IMR-90 (cell line): ENCODE measurements at regions not wholly inside any gene's neighbourhood (a gene's known extent, or its start where the extent isn't known, plus 50 kb on each side); places are given as distances from the start of the nearest gene placed in this dataset.

Source experiments
- ATAC-seq: fragments of 200-7000 bp; cut with Tn5 transposase; 2 replicates; pipeline ENCODE4 v1.9.1; 2020; ENCODE audit warnings: low read depth, mild to moderate bottlenecking, moderate library complexity
- BruUV-seq: library from RNA; stranded (reverse); fragments of 400-500 nt; replicated peaks from 2 replicates; lab custom pipeline; 2021; lab: Mats Ljungman, UMichigan
- CTCF ChIA-PET: fragments of 300-600 bp; formaldehyde crosslinking; extraction: SDS; loops from one replicate; lab custom pipeline; 2021; ENCODE audit warnings: antibody characterized with exemption; lab: Yijun Ruan, JAX
- POLR2A ChIA-PET: fragments of 300-600 bp; sonication (Branson Sonifier 250); formaldehyde crosslinking; loops from one replicate; lab custom pipeline; 2022; ENCODE audit warnings: antibody characterized with exemption; ENCODE audit not compliant: unreplicated experiment; lab: Charles Lee
- DNase-seq: peaks from one replicate; pipeline ENCODE4 v3.0.0; 2013
- H2AFZ ChIP-seq: replicated peaks from 2 replicates; pipeline ENCODE3; 2013; ENCODE audit warnings: low read length, mild to moderate bottlenecking; ENCODE audit not compliant: poor library complexity
- H2AK5ac ChIP-seq: 2 replicates; pipeline ENCODE4 v1.6.1; 2013; ENCODE audit warnings: low read depth, low read length, inconsistent platforms
- H2AK9ac ChIP-seq: replicated peaks from 2 replicates; pipeline ENCODE3; 2013; ENCODE audit warnings: mild to moderate bottlenecking, low read depth, low read length, moderate library complexity; ENCODE audit not compliant: poor library complexity
- H2BK120ac ChIP-seq: 2 replicates; pipeline ENCODE4 v1.6.1; 2013; ENCODE audit warnings: low read depth, low read length, inconsistent platforms
- H2BK15ac ChIP-seq: 3 replicates; pipeline ENCODE4 v1.6.1; 2013; ENCODE audit warnings: low read depth, low read length, inconsistent platforms
- H2BK20ac ChIP-seq: 2 replicates; pipeline ENCODE4 v1.6.1; 2013; ENCODE audit warnings: low read depth, mild to moderate bottlenecking, inconsistent platforms, low read length, moderate library complexity
- H2BK5ac ChIP-seq: 2 replicates; pipeline ENCODE4 v1.6.1; 2013; ENCODE audit warnings: mild to moderate bottlenecking, low read depth, low read length, inconsistent platforms; ENCODE audit not compliant: poor library complexity, severe bottlenecking
- H3K14ac ChIP-seq: replicated peaks from 2 replicates; pipeline ENCODE4 v1.6.1; 2013; ENCODE audit warnings: low read depth, low read length, inconsistent platforms
- H3K18ac ChIP-seq: 2 replicates; pipeline ENCODE4 v1.6.1; 2013; ENCODE audit warnings: low read depth, low read length, control low read depth
- H3K23ac ChIP-seq: 2 replicates; pipeline ENCODE4 v1.6.1; 2013; ENCODE audit warnings: low read depth, low read length, inconsistent platforms
- H3K27ac ChIP-seq: 2 replicates; pipeline ENCODE4 v1.5.1; 2013; ENCODE audit warnings: mild to moderate bottlenecking, control low read depth, low read length; ENCODE audit not compliant: insufficient read depth
- H3K27me3 ChIP-seq: 2 replicates; pipeline ENCODE4 v1.6.1; 2013; ENCODE audit warnings: low read length; ENCODE audit not compliant: control insufficient read depth, insufficient read depth
- H3K36me3 ChIP-seq: 2 replicates; pipeline ENCODE4 v1.6.1; 2013; ENCODE audit warnings: low read length, mixed read lengths; ENCODE audit not compliant: control insufficient read depth, insufficient read depth
- H3K4ac ChIP-seq: 2 replicates; pipeline ENCODE4 v1.6.1; 2013; ENCODE audit warnings: low read depth, low read length, inconsistent platforms
- H3K4me1 ChIP-seq: 2 replicates; pipeline ENCODE4 v1.6.1; 2013; ENCODE audit warnings: low read length, mixed read lengths; ENCODE audit not compliant: control insufficient read depth, insufficient read depth
- H3K4me2 ChIP-seq: 2 replicates; pipeline ENCODE4 v1.6.1; 2013; ENCODE audit warnings: low read depth, mild to moderate bottlenecking, control low read depth, low read length, moderate library complexity
- H3K4me3 ChIP-seq: 2 replicates; pipeline ENCODE4 v1.5.1; 2013; ENCODE audit warnings: low read depth, mild to moderate bottlenecking, control low read depth, low read length, moderate library complexity; ENCODE audit not compliant: insufficient read depth
- H3K56ac ChIP-seq: 2 replicates; pipeline ENCODE4 v1.6.1; 2013; ENCODE audit warnings: low read length, inconsistent platforms; ENCODE audit not compliant: insufficient read depth; ENCODE audit errors: extremely low read depth
- H3K79me1 ChIP-seq, 2 experiments: 2 replicates each; pipeline ENCODE4 v1.6.1; 2013; ENCODE audit warnings: low read length in 2 of 2, inconsistent platforms in 1 of 2, low read depth in 1 of 2
- H3K9ac ChIP-seq: 2 replicates; pipeline ENCODE4 v1.6.1; 2013; ENCODE audit warnings: low read depth, low read length, control low read depth
- H3K9me1 ChIP-seq: 2 replicates; pipeline ENCODE4 v1.6.1; 2013; ENCODE audit warnings: low read length, inconsistent platforms; ENCODE audit not compliant: insufficient read depth
- H3K9me3 ChIP-seq: 2 replicates; pipeline ENCODE4 v1.6.1; 2013; ENCODE audit warnings: low read length; ENCODE audit not compliant: control insufficient read depth, insufficient read depth
- H4K20me1 ChIP-seq: 2 replicates; pipeline ENCODE4 v1.6.1; 2013; ENCODE audit warnings: low read length, inconsistent platforms; ENCODE audit not compliant: insufficient read depth
- H4K5ac ChIP-seq: 2 replicates; pipeline ENCODE4 v1.6.1; 2013; ENCODE audit warnings: mild to moderate bottlenecking, low read depth, low read length, control low read depth
- H4K8ac ChIP-seq, 2 experiments: 2 replicates each; pipeline ENCODE4 v1.6.1; 2013; ENCODE audit warnings: low read depth in 2 of 2, low read length in 2 of 2, control low read depth in 1 of 2, inconsistent platforms in 1 of 2
- H4K91ac ChIP-seq: 2 replicates; pipeline ENCODE4 v1.6.1; 2013; ENCODE audit warnings: low read depth, low read length, inconsistent platforms; ENCODE audit not compliant: insufficient read depth
- BHLHE40 ChIP-seq: fragments of 150-350 bp; IDR thresholded peaks from 2 replicates; pipeline ENCODE4 v1.6.1; 2016; ENCODE audit warnings: mild to moderate bottlenecking, low read depth, low read length
- CEBPB ChIP-seq: IDR thresholded peaks from 2 replicates; pipeline ENCODE4 v1.6.1; 2012; ENCODE audit warnings: low read depth, low read length, improper control_type of control experiment
- CHD1 ChIP-seq: IDR thresholded peaks from 2 replicates; pipeline ENCODE4 v1.6.1; 2012; ENCODE audit warnings: low read depth, low read length, improper control_type of control experiment
- CTCF ChIP-seq: conservative IDR thresholded peaks from 2 replicates; pipeline ENCODE4 v1.5.1; 2012; ENCODE audit warnings: mild to moderate bottlenecking, low read depth, low read length, improper control_type of control experiment
- ELK1 ChIP-seq: fragments of 150-350 bp; IDR thresholded peaks from 2 replicates; pipeline ENCODE4 v1.6.1; 2016; ENCODE audit warnings: low read depth, mild to moderate bottlenecking, low read length, moderate library complexity, borderline replicate concordance
- FOS ChIP-seq: fragments of 150-350 bp; IDR thresholded peaks from 2 replicates; pipeline ENCODE4 v1.6.1; 2016; ENCODE audit warnings: low read depth, low read length
- MAFK ChIP-seq: IDR thresholded peaks from 2 replicates; pipeline ENCODE4 v1.6.1; 2012; ENCODE audit warnings: low read depth, low read length, improper control_type of control experiment
- MAZ ChIP-seq: IDR thresholded peaks from 2 replicates; pipeline ENCODE4 v1.6.1; 2012; ENCODE audit warnings: low read depth, mild to moderate bottlenecking, low read length, improper control_type of control experiment, moderate library complexity, borderline replicate concordance
- MXI1 ChIP-seq: IDR thresholded peaks from 2 replicates; pipeline ENCODE4 v1.6.1; 2012; ENCODE audit warnings: low read depth, mild to moderate bottlenecking, low read length, moderate library complexity, borderline replicate concordance
- NFE2L2 ChIP-seq: fragments of 150-350 bp; IDR thresholded peaks from 2 replicates; pipeline ENCODE4 v1.6.1; 2016; ENCODE audit warnings: low read depth, mild to moderate bottlenecking, low read length
- POLR2A ChIP-seq: IDR thresholded peaks from 2 replicates; pipeline ENCODE4 v1.6.1; 2012; ENCODE audit warnings: mild to moderate bottlenecking, low read depth, low read length
- RAD21 ChIP-seq: IDR thresholded peaks from 2 replicates; pipeline ENCODE4 v1.6.1; 2012; ENCODE audit warnings: low read length, improper control_type of control experiment
- RFX5 ChIP-seq: IDR thresholded peaks from 2 replicates; pipeline ENCODE4 v1.8.0; 2012; ENCODE audit warnings: low read depth, mild to moderate bottlenecking, low read length, moderate library complexity
- SMC3 ChIP-seq: fragments of 150-350 bp; IDR thresholded peaks from 2 replicates; pipeline ENCODE4 v1.6.1; 2016; ENCODE audit warnings: low read depth, mild to moderate bottlenecking, antibody characterized with exemption, low read length, moderate library complexity
- USF2 ChIP-seq: fragments of 150-350 bp; IDR thresholded peaks from 2 replicates; pipeline ENCODE4 v1.6.1; 2017; ENCODE audit warnings: mild to moderate bottlenecking, antibody characterized with exemption, low read length, low read depth
- WGBS, 2 experiments: methylation state at CpG; one replicate each; pipeline versions ENCODE4 v1.1.5 to v1.1.7; 2013; ENCODE audit warnings: missing lambda C conversion rate in 2 of 2; ENCODE audit not compliant: insufficient read length in 1 of 2; ENCODE audit errors: extremely low coverage in 2 of 2; 5-methylcytosine and 5-hydroxymethylcytosine counted together
- dilution Hi-C: fragments of 300-500 bp; cut with HindIII; formaldehyde crosslinking; loops from one replicate; pipeline ENCODE4 v1.14.3; 2018; ENCODE audit warnings: low sequenced_read_pairs; ENCODE audit not compliant: unreplicated experiment
- in situ Hi-C: fragments of 300-500 bp; cut with MboI; formaldehyde crosslinking; loops from 3 replicates; pipeline ENCODE4 v1.14.3; 2019; ENCODE audit warnings: low sequenced_read_pairs, inconsistent platforms, mixed read lengths
- intact Hi-C: fragments of 100-400 bp; cut with micrococcal nuclease; formaldehyde crosslinking; loops from 2 replicates; pipeline ENCODE4 v1.10.0; 2022

- Histone ChIP-seq H2BK20ac (no peak overlapping the region), H4K20me1 (no peaks in the 10 kb centered on the region), H2AFZ (no peak overlapping the region), H3K9ac (no peak overlapping the region), H4K91ac (no peak overlapping the region), H3K4me1 (no peaks in the 10 kb centered on the region), H3K9me1 (no peaks in the 10 kb centered on the region), H2AK5ac (no peak overlapping the region), H3K79me1 (no peaks in the 10 kb centered on the region), H3K4me3 (no peak overlapping the region), H3K14ac (no peak overlapping the region), H3K23ac (no peak overlapping the region), H4K5ac (no peak overlapping the region), H2BK15ac (no peak overlapping the region), H3K4ac (no peak overlapping the region), H3K27ac (no peak overlapping the region), H2BK120ac (no peak overlapping the region), H3K56ac (no peak overlapping the region), H4K8ac (no peak overlapping the region), H2AK9ac (no peak overlapping the region), H3K27me3 (peaks cover 13% of the 10 kb centered on the region), H3K4me2 (no peak overlapping the region), H3K9me3 (peaks cover 6% of the 10 kb centered on the region), H2BK5ac (no peak overlapping the region), H3K18ac (no peak overlapping the region), H3K36me3 (no peaks in the 10 kb centered on the region)
- ATAC-seq (no peak), DNase-seq (no peak)
- in situ Hi-C loops (no loop called here), intact Hi-C loops (no loop called here), dilution Hi-C loops (no loop called here)
- BruUV-seq = no TSS peak
- CTCF ChIA-PET = no interaction called here
- POLR2A ChIA-PET = no interaction called here
- 79% methylated on average over 7 of the region's 8 CpGs; no CpG with 5 or more reads in 1 of the 2 experiments for WGBS, 2 experiments
- TF ChIP-seq FOS (no peak), RAD21 (no peak), NFE2L2 (no peak), SMC3 (no peak), POLR2A (no peak), CEBPB (no peak), MAZ (no peak), CHD1 (no peak), MAFK (no peak), ELK1 (no peak), BHLHE40 (no peak), CTCF (no peak), USF2 (no peak), MXI1 (no peak), RFX5 (no peak)
Observed at GRCh38 chr1:20417581-20417980, 68.4 kb downstream of the CAMK2N1 start.
